B cell (primary cell): ENCODE measurements at regions not wholly inside any gene's neighbourhood (a gene's known extent, or its start where the extent isn't known, plus 50 kb on each side); places are given as distances from the start of the nearest gene placed in this dataset.

ENCODE experiments used
- ATAC-seq: fragments of 200-7000 bp; cut with Tn5 transposase; one replicate; pipeline ENCODE4 v1.10.0; 2021; ENCODE audit warnings: low read depth, mild to moderate bottlenecking, moderate number of reproducible peaks, moderate library complexity
- CTCF ChIA-PET: fragments of 350-600 bp; sonication (Branson Sonifier 250); formaldehyde crosslinking; loops from one replicate; lab custom pipeline; 2021; ENCODE audit warnings: antibody characterized with exemption, inconsistent platforms; lab: Charles Lee
- POLR2A ChIA-PET: fragments of 350-600 bp; sonication (Branson Sonifier 250); formaldehyde crosslinking; loops from one replicate; lab custom pipeline; 2021; ENCODE audit warnings: antibody characterized with exemption; lab: Charles Lee
- DNase-seq: peaks from one replicate; pipeline ENCODE4 v3.0.0; 2013
- H2AFZ ChIP-seq: 2 replicates; pipeline ENCODE4 v1.6.1; 2012; ENCODE audit warnings: mild to moderate bottlenecking, low read depth, low read length; ENCODE audit not compliant: insufficient read depth, poor library complexity, severe bottlenecking
- H3K27ac ChIP-seq, 2 donors: 1 replicate in 1 of 2; 2 replicates in 1 of 2; pipeline ENCODE4 v1.5.1; 2012 to 2013; ENCODE audit warnings: low read length in 2 of 2, mild to moderate bottlenecking in 2 of 2, moderate library complexity in 1 of 2
- H3K27me3 ChIP-seq, 4 experiments: fragments of 200-600 bp in 1 of 4; sonication (generic) in 1 of 4; replicated peaks in 1 of 4; 1 replicate in 2 of 4; 2 replicates in 2 of 4; pipeline versions ENCODE4 v1.6.1 to v1.7.0; 2013 to 2016; ENCODE audit warnings: low read length in 3 of 4, mild to moderate bottlenecking in 2 of 4, mixed read lengths in 1 of 4, moderate library complexity in 1 of 4; ENCODE audit not compliant: insufficient read depth in 4 of 4, control insufficient read depth in 3 of 4; ENCODE audit errors: control extremely low read depth in 1 of 4
- H3K36me3 ChIP-seq, 2 experiments: replicated peaks in 1 of 2; 1 replicate in 1 of 2; 2 replicates in 1 of 2; pipeline versions ENCODE4 v1.6.1 to v1.7.1; 2013; ENCODE audit warnings: low read length in 1 of 2; ENCODE audit not compliant: insufficient read depth in 2 of 2, control insufficient read depth in 1 of 2; ENCODE audit errors: control extremely low read depth in 1 of 2, extremely low read depth in 1 of 2
- H3K4me1 ChIP-seq, 2 donors: fragments of 200-600 bp in 1 of 2; sonication (generic) in 1 of 2; 1 replicate in 1 of 2; 2 replicates in 1 of 2; pipeline versions ENCODE4 v1.5.1 to v1.6.1; 2013 to 2017; ENCODE audit warnings: low read length in 2 of 2; ENCODE audit not compliant: control insufficient read depth in 2 of 2, insufficient read depth in 2 of 2
- H3K4me2 ChIP-seq: replicated peaks from 2 replicates; pipeline ENCODE3; 2012; ENCODE audit warnings: mild to moderate bottlenecking, low read depth, low read length; ENCODE audit not compliant: poor library complexity, severe bottlenecking
- H3K4me3 ChIP-seq, 5 experiments: fragments of 200-600 bp in 1 of 5; sonication (generic) in 1 of 5; 1 replicate in 3 of 5; 2 replicates in 2 of 5; pipeline versions ENCODE4 v1.5.1 to v1.7.0; 2011 to 2016; ENCODE audit warnings: low read length in 4 of 5, mild to moderate bottlenecking in 4 of 5, low read depth in 2 of 5, control low read depth in 1 of 5, moderate library complexity in 1 of 5; ENCODE audit not compliant: insufficient read depth in 1 of 5; ENCODE audit errors: control extremely low read depth in 1 of 5, extremely low read depth in 1 of 5
- H3K79me2 ChIP-seq: fragments of 200-600 bp; sonication (generic); one replicate; pipeline ENCODE4 v1.6.0; 2016; ENCODE audit warnings: low read length; ENCODE audit not compliant: control insufficient read depth, insufficient read depth
- H3K9ac ChIP-seq: fragments of 200-600 bp; sonication (generic); 2 replicates; pipeline ENCODE4 v1.6.1; 2017; ENCODE audit warnings: mild to moderate bottlenecking, low read length, moderate library complexity
- H3K9me3 ChIP-seq, 3 donors: one replicate each; pipeline versions ENCODE4 v1.6.1 to v1.7.1; 2013; ENCODE audit warnings: low read length in 2 of 3; ENCODE audit not compliant: control insufficient read depth in 2 of 3, insufficient read depth in 1 of 3; ENCODE audit errors: control extremely low read depth in 1 of 3
- H4K20me1 ChIP-seq: 2 replicates; pipeline ENCODE4 v1.6.0; 2012; ENCODE audit warnings: mild to moderate bottlenecking, low read length; ENCODE audit not compliant: insufficient read depth, control insufficient read depth, poor library complexity, severe bottlenecking
- H3K27ac Mint-ChIP-seq: one replicate; pipeline ENCODE4 v1.8.0; 2021; ENCODE audit warnings: mixed read lengths
- H3K27me3 Mint-ChIP-seq: one replicate; pipeline ENCODE4 v1.8.0; 2021; ENCODE audit warnings: mixed read lengths
- H3K4me1 Mint-ChIP-seq: one replicate; pipeline ENCODE4 v1.8.0; 2021; ENCODE audit warnings: mixed read lengths
- H3K4me3 Mint-ChIP-seq: one replicate; pipeline ENCODE4 v1.8.0; 2021; ENCODE audit warnings: mixed read lengths
- H3K9me3 Mint-ChIP-seq: one replicate; pipeline ENCODE4 v1.8.0; 2022; ENCODE audit warnings: mixed read lengths; ENCODE audit not compliant: insufficient read depth
- EZH2 ChIP-seq: IDR thresholded peaks from 2 replicates; pipeline ENCODE4 v1.6.1; 2012; ENCODE audit warnings: borderline replicate concordance, low read depth, mild to moderate bottlenecking, moderate library complexity, low read length; ENCODE audit not compliant: insufficient read depth, poor library complexity, severe bottlenecking
- WGBS: methylation state at CpG from one replicate; pipeline ENCODE4 v1.1.5; 2013; ENCODE audit warnings: missing lambda C conversion rate; ENCODE audit not compliant: insufficient coverage; 5-methylcytosine and 5-hydroxymethylcytosine counted together
- intact Hi-C: fragments of 100-400 bp; cut with micrococcal nuclease; formaldehyde crosslinking; loops from one replicate; pipeline ENCODE4 v1.10.0; 2022
- TF ChIP-seq, protein P1 (sequence below): fragments of 200-600 bp; IDR thresholded peaks from one replicate; pipeline ENCODE4 v1.8.0; 2022; ENCODE audit warnings: antibody characterized with exemption, mild to moderate bottlenecking

- Mint-ChIP-seq H3K27ac (no peak overlapping the region), H3K4me3 (no peak overlapping the region), H3K27me3 (no peaks in the 10 kb centered on the region), H3K4me1 (no peaks in the 10 kb centered on the region), H3K9me3 (no peaks in the 10 kb centered on the region)
- H3K4me3 ChIP-seq, result no peak overlapping the region
- H3K36me3 ChIP-seq, result no peaks in the 10 kb centered on the region
- peaks cover 0 to 2% (median 1%) of the 10 kb centered on the region in 3 donors for H3K9me3 ChIP-seq
- TF ChIP-seq, protein P1, sequence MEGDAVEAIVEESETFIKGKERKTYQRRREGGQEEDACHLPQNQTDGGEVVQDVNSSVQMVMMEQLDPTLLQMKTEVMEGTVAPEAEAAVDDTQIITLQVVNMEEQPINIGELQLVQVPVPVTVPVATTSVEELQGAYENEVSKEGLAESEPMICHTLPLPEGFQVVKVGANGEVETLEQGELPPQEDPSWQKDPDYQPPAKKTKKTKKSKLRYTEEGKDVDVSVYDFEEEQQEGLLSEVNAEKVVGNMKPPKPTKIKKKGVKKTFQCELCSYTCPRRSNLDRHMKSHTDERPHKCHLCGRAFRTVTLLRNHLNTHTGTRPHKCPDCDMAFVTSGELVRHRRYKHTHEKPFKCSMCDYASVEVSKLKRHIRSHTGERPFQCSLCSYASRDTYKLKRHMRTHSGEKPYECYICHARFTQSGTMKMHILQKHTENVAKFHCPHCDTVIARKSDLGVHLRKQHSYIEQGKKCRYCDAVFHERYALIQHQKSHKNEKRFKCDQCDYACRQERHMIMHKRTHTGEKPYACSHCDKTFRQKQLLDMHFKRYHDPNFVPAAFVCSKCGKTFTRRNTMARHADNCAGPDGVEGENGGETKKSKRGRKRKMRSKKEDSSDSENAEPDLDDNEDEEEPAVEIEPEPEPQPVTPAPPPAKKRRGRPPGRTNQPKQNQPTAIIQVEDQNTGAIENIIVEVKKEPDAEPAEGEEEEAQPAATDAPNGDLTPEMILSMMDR, result no peak
- no peak for TF ChIP-seq EZH2
- no peaks in the 10 kb centered on the region for H4K20me1 ChIP-seq
- ATAC-seq (no peak), DNase-seq (no peak)
- no peak overlapping the region for H3K4me2 ChIP-seq
- WGBS, result 76% methylated on average over 2 of the region's 3 CpGs
- no peaks in the 10 kb centered on the region for H3K27me3 ChIP-seq
- no peaks in the 10 kb centered on the region for H3K4me1 ChIP-seq
- POLR2A ChIA-PET, result no interaction called here
- H3K27ac ChIP-seq, result no peak overlapping the region
- H3K79me2 ChIP-seq, result no peaks in the 10 kb centered on the region
- intact Hi-C loops, result no loop called here
- CTCF ChIA-PET, result no interaction called here
- H2AFZ ChIP-seq, result no peak overlapping the region
- no peak overlapping the region for H3K9ac ChIP-seq
Observed at GRCh38 chr4:120491481-120491880, 424.8 kb upstream of the MAD2L1 start.

- Histone ChIP-seq H2AFZ (no peak overlapping the region), H3K79me2 (no peaks in the 10 kb centered on the region), H3K9ac (no peak overlapping the region), H3K27me3 (no peaks in the 10 kb centered on the region), H3K27ac (no peak overlapping the region), H3K4me1 (no peaks in the 10 kb centered on the region), H3K4me3 (no peak overlapping the region), H4K20me1 (no peaks in the 10 kb centered on the region), H3K36me3 (no peaks in the 10 kb centered on the region), H3K9me3 (no peaks in the 10 kb centered on the region), H3K4me2 (no peak overlapping the region)
- DNase-seq (no peak), ATAC-seq (no peak)
- TF ChIP-seq EZH2, result no peak
- TF ChIP-seq, protein P1, result no peak
- intact Hi-C loops, result no loop called here
- Mint-ChIP-seq H3K4me1 (no peaks in the 10 kb centered on the region), H3K27me3 (no peaks in the 10 kb centered on the region), H3K9me3 (peaks cover 3% of the 10 kb centered on the region), H3K4me3 (no peak overlapping the region), H3K27ac (no peak overlapping the region)
- WGBS, result 80% methylated on average over 1 of the region's 3 CpGs
- CTCF ChIA-PET, result no interaction called here
- POLR2A ChIA-PET, result interaction anchor here (0.6 kb wide), 1 partner anchor 1767 kb away, joined by 3 read pairs; no protein-coding TSS in a partner anchor
Observed at GRCh38 chr4:120481756-120482155, 415.1 kb upstream of the MAD2L1 start.
